IMR-90 (cell line): ENCODE measurements at regions not wholly inside any gene's neighbourhood (a gene's known extent, or its start where the extent isn't known, plus 50 kb on each side); places are given as distances from the start of the nearest gene placed in this dataset.

Experiments used
- ATAC-seq: fragments of 200-7000 bp; cut with Tn5 transposase; 2 replicates; pipeline ENCODE4 v1.9.1; 2020; ENCODE audit warnings: low read depth, mild to moderate bottlenecking, moderate library complexity
- BruUV-seq: library from RNA; stranded (reverse); fragments of 400-500 nt; replicated peaks from 2 replicates; lab custom pipeline; 2021; lab: Mats Ljungman, UMichigan
- CTCF ChIA-PET: fragments of 300-600 bp; formaldehyde crosslinking; extraction: SDS; loops from one replicate; lab custom pipeline; 2021; ENCODE audit warnings: antibody characterized with exemption; lab: Yijun Ruan, JAX
- POLR2A ChIA-PET: fragments of 300-600 bp; sonication (Branson Sonifier 250); formaldehyde crosslinking; loops from one replicate; lab custom pipeline; 2022; ENCODE audit warnings: antibody characterized with exemption; ENCODE audit not compliant: unreplicated experiment; lab: Charles Lee
- DNase-seq: peaks from one replicate; pipeline ENCODE4 v3.0.0; 2013
- H2AFZ ChIP-seq: replicated peaks from 2 replicates; pipeline ENCODE3; 2013; ENCODE audit warnings: low read length, mild to moderate bottlenecking; ENCODE audit not compliant: poor library complexity
- H2AK5ac ChIP-seq: 2 replicates; pipeline ENCODE4 v1.6.1; 2013; ENCODE audit warnings: low read depth, low read length, inconsistent platforms
- H2AK9ac ChIP-seq: replicated peaks from 2 replicates; pipeline ENCODE3; 2013; ENCODE audit warnings: mild to moderate bottlenecking, low read depth, low read length, moderate library complexity; ENCODE audit not compliant: poor library complexity
- H2BK120ac ChIP-seq: 2 replicates; pipeline ENCODE4 v1.6.1; 2013; ENCODE audit warnings: low read depth, low read length, inconsistent platforms
- H2BK15ac ChIP-seq: 3 replicates; pipeline ENCODE4 v1.6.1; 2013; ENCODE audit warnings: low read depth, low read length, inconsistent platforms
- H2BK20ac ChIP-seq: 2 replicates; pipeline ENCODE4 v1.6.1; 2013; ENCODE audit warnings: low read depth, mild to moderate bottlenecking, inconsistent platforms, low read length, moderate library complexity
- H2BK5ac ChIP-seq: 2 replicates; pipeline ENCODE4 v1.6.1; 2013; ENCODE audit warnings: mild to moderate bottlenecking, low read depth, low read length, inconsistent platforms; ENCODE audit not compliant: poor library complexity, severe bottlenecking
- H3K14ac ChIP-seq: replicated peaks from 2 replicates; pipeline ENCODE4 v1.6.1; 2013; ENCODE audit warnings: low read depth, low read length, inconsistent platforms
- H3K18ac ChIP-seq: 2 replicates; pipeline ENCODE4 v1.6.1; 2013; ENCODE audit warnings: low read depth, low read length, control low read depth
- H3K23ac ChIP-seq: 2 replicates; pipeline ENCODE4 v1.6.1; 2013; ENCODE audit warnings: low read depth, low read length, inconsistent platforms
- H3K27ac ChIP-seq: 2 replicates; pipeline ENCODE4 v1.5.1; 2013; ENCODE audit warnings: mild to moderate bottlenecking, control low read depth, low read length; ENCODE audit not compliant: insufficient read depth
- H3K27me3 ChIP-seq: 2 replicates; pipeline ENCODE4 v1.6.1; 2013; ENCODE audit warnings: low read length; ENCODE audit not compliant: control insufficient read depth, insufficient read depth
- H3K36me3 ChIP-seq: 2 replicates; pipeline ENCODE4 v1.6.1; 2013; ENCODE audit warnings: low read length, mixed read lengths; ENCODE audit not compliant: control insufficient read depth, insufficient read depth
- H3K4ac ChIP-seq: 2 replicates; pipeline ENCODE4 v1.6.1; 2013; ENCODE audit warnings: low read depth, low read length, inconsistent platforms
- H3K4me1 ChIP-seq: 2 replicates; pipeline ENCODE4 v1.6.1; 2013; ENCODE audit warnings: low read length, mixed read lengths; ENCODE audit not compliant: control insufficient read depth, insufficient read depth
- H3K4me2 ChIP-seq: 2 replicates; pipeline ENCODE4 v1.6.1; 2013; ENCODE audit warnings: low read depth, mild to moderate bottlenecking, control low read depth, low read length, moderate library complexity
- H3K4me3 ChIP-seq: 2 replicates; pipeline ENCODE4 v1.5.1; 2013; ENCODE audit warnings: low read depth, mild to moderate bottlenecking, control low read depth, low read length, moderate library complexity; ENCODE audit not compliant: insufficient read depth
- H3K56ac ChIP-seq: 2 replicates; pipeline ENCODE4 v1.6.1; 2013; ENCODE audit warnings: low read length, inconsistent platforms; ENCODE audit not compliant: insufficient read depth; ENCODE audit errors: extremely low read depth
- H3K79me1 ChIP-seq, 2 experiments: 2 replicates each; pipeline ENCODE4 v1.6.1; 2013; ENCODE audit warnings: low read length in 2 of 2, inconsistent platforms in 1 of 2, low read depth in 1 of 2
- H3K9ac ChIP-seq: 2 replicates; pipeline ENCODE4 v1.6.1; 2013; ENCODE audit warnings: low read depth, low read length, control low read depth
- H3K9me1 ChIP-seq: 2 replicates; pipeline ENCODE4 v1.6.1; 2013; ENCODE audit warnings: low read length, inconsistent platforms; ENCODE audit not compliant: insufficient read depth
- H3K9me3 ChIP-seq: 2 replicates; pipeline ENCODE4 v1.6.1; 2013; ENCODE audit warnings: low read length; ENCODE audit not compliant: control insufficient read depth, insufficient read depth
- H4K20me1 ChIP-seq: 2 replicates; pipeline ENCODE4 v1.6.1; 2013; ENCODE audit warnings: low read length, inconsistent platforms; ENCODE audit not compliant: insufficient read depth
- H4K5ac ChIP-seq: 2 replicates; pipeline ENCODE4 v1.6.1; 2013; ENCODE audit warnings: mild to moderate bottlenecking, low read depth, low read length, control low read depth
- H4K8ac ChIP-seq, 2 experiments: 2 replicates each; pipeline ENCODE4 v1.6.1; 2013; ENCODE audit warnings: low read depth in 2 of 2, low read length in 2 of 2, control low read depth in 1 of 2, inconsistent platforms in 1 of 2
- H4K91ac ChIP-seq: 2 replicates; pipeline ENCODE4 v1.6.1; 2013; ENCODE audit warnings: low read depth, low read length, inconsistent platforms; ENCODE audit not compliant: insufficient read depth
- BHLHE40 ChIP-seq: fragments of 150-350 bp; IDR thresholded peaks from 2 replicates; pipeline ENCODE4 v1.6.1; 2016; ENCODE audit warnings: mild to moderate bottlenecking, low read depth, low read length
- CEBPB ChIP-seq: IDR thresholded peaks from 2 replicates; pipeline ENCODE4 v1.6.1; 2012; ENCODE audit warnings: low read depth, low read length, improper control_type of control experiment
- CHD1 ChIP-seq: IDR thresholded peaks from 2 replicates; pipeline ENCODE4 v1.6.1; 2012; ENCODE audit warnings: low read depth, low read length, improper control_type of control experiment
- CTCF ChIP-seq: conservative IDR thresholded peaks from 2 replicates; pipeline ENCODE4 v1.5.1; 2012; ENCODE audit warnings: mild to moderate bottlenecking, low read depth, low read length, improper control_type of control experiment
- ELK1 ChIP-seq: fragments of 150-350 bp; IDR thresholded peaks from 2 replicates; pipeline ENCODE4 v1.6.1; 2016; ENCODE audit warnings: low read depth, mild to moderate bottlenecking, low read length, moderate library complexity, borderline replicate concordance
- MAZ ChIP-seq: IDR thresholded peaks from 2 replicates; pipeline ENCODE4 v1.6.1; 2012; ENCODE audit warnings: low read depth, mild to moderate bottlenecking, low read length, improper control_type of control experiment, moderate library complexity, borderline replicate concordance
- MXI1 ChIP-seq: IDR thresholded peaks from 2 replicates; pipeline ENCODE4 v1.6.1; 2012; ENCODE audit warnings: low read depth, mild to moderate bottlenecking, low read length, moderate library complexity, borderline replicate concordance
- NFE2L2 ChIP-seq: fragments of 150-350 bp; IDR thresholded peaks from 2 replicates; pipeline ENCODE4 v1.6.1; 2016; ENCODE audit warnings: low read depth, mild to moderate bottlenecking, low read length
- POLR2A ChIP-seq: IDR thresholded peaks from 2 replicates; pipeline ENCODE4 v1.6.1; 2012; ENCODE audit warnings: mild to moderate bottlenecking, low read depth, low read length
- RAD21 ChIP-seq: IDR thresholded peaks from 2 replicates; pipeline ENCODE4 v1.6.1; 2012; ENCODE audit warnings: low read length, improper control_type of control experiment
- RCOR1 ChIP-seq: IDR thresholded peaks from 2 replicates; pipeline ENCODE4 v1.6.1; 2012; ENCODE audit warnings: mild to moderate bottlenecking, low read length, improper control_type of control experiment; ENCODE audit not compliant: insufficient replicate concordance
- RFX5 ChIP-seq: IDR thresholded peaks from 2 replicates; pipeline ENCODE4 v1.8.0; 2012; ENCODE audit warnings: low read depth, mild to moderate bottlenecking, low read length, moderate library complexity
- SMC3 ChIP-seq: fragments of 150-350 bp; IDR thresholded peaks from 2 replicates; pipeline ENCODE4 v1.6.1; 2016; ENCODE audit warnings: low read depth, mild to moderate bottlenecking, antibody characterized with exemption, low read length, moderate library complexity
- USF2 ChIP-seq: fragments of 150-350 bp; IDR thresholded peaks from 2 replicates; pipeline ENCODE4 v1.6.1; 2017; ENCODE audit warnings: mild to moderate bottlenecking, antibody characterized with exemption, low read length, low read depth
- WGBS, 2 experiments: methylation state at CpG; one replicate each; pipeline versions ENCODE4 v1.1.5 to v1.1.7; 2013; ENCODE audit warnings: missing lambda C conversion rate in 2 of 2; ENCODE audit not compliant: insufficient read length in 1 of 2; ENCODE audit errors: extremely low coverage in 2 of 2; 5-methylcytosine and 5-hydroxymethylcytosine counted together
- dilution Hi-C: fragments of 300-500 bp; cut with HindIII; formaldehyde crosslinking; loops from one replicate; pipeline ENCODE4 v1.14.3; 2018; ENCODE audit warnings: low sequenced_read_pairs; ENCODE audit not compliant: unreplicated experiment
- in situ Hi-C: fragments of 300-500 bp; cut with MboI; formaldehyde crosslinking; loops from 3 replicates; pipeline ENCODE4 v1.14.3; 2019; ENCODE audit warnings: low sequenced_read_pairs, inconsistent platforms, mixed read lengths
- intact Hi-C: fragments of 100-400 bp; cut with micrococcal nuclease; formaldehyde crosslinking; loops from 2 replicates; pipeline ENCODE4 v1.10.0; 2022

GRCh38 chrX:94288972-94289371, 615.0 kb downstream of the FAM133A start:
- no peak overlapping the region for H4K91ac ChIP-seq
- no peak overlapping the region for H2BK15ac ChIP-seq
- H3K14ac ChIP-seq = no peak overlapping the region
- no peak overlapping the region for H3K9ac ChIP-seq
- H2AK5ac ChIP-seq = no peak overlapping the region
- H3K4ac ChIP-seq = no peak overlapping the region
- no peak overlapping the region for H4K8ac ChIP-seq
- no peak overlapping the region for H3K56ac ChIP-seq
- no peak overlapping the region for H3K23ac ChIP-seq
- no peak for ATAC-seq
- H2BK5ac ChIP-seq = no peak overlapping the region
- H2AK9ac ChIP-seq = no peak overlapping the region
- ChIA-PET POLR2A (no interaction called here), CTCF (no interaction called here)
- H3K4me3 ChIP-seq = no peak overlapping the region
- dilution Hi-C loops = no loop called here
- H3K27me3 ChIP-seq = no peaks in the 10 kb centered on the region
- no peaks in the 10 kb centered on the region for H3K9me3 ChIP-seq
- no peak overlapping the region for H4K5ac ChIP-seq
- intact Hi-C loops = no loop called here
- H4K20me1 ChIP-seq = no peaks in the 10 kb centered on the region
- TF ChIP-seq CTCF (no peak), NFE2L2 (no peak), ELK1 (no peak), BHLHE40 (no peak), RCOR1 (no peak), MAZ (no peak), CHD1 (no peak), SMC3 (no peak), RAD21 (no peak), CEBPB (no peak), MXI1 (no peak), POLR2A (no peak), USF2 (no peak), RFX5 (no peak)
- H3K79me1 ChIP-seq = no peaks in the 10 kb centered on the region
- no peaks in the 10 kb centered on the region for H3K9me1 ChIP-seq
- in situ Hi-C loops = no loop called here
- H3K27ac ChIP-seq = no peak overlapping the region
- BruUV-seq = no TSS peak
- H3K4me2 ChIP-seq = no peak overlapping the region
- no peaks in the 10 kb centered on the region for H3K36me3 ChIP-seq
- no peak overlapping the region for H2AFZ ChIP-seq
- no peak overlapping the region for H2BK20ac ChIP-seq
- H3K4me1 ChIP-seq = no peaks in the 10 kb centered on the region
- H3K18ac ChIP-seq = no peak overlapping the region
- no peak overlapping the region for H2BK120ac ChIP-seq
- DNase-seq = no peak
- no CpG with 5 or more reads among the region's 1 CpG for WGBS, 2 experiments
